HepG2 (cell line): ENCODE measurements at regions not wholly inside any gene's neighbourhood (a gene's known extent, or its start where the extent isn't known, plus 50 kb on each side); places are given as distances from the start of the nearest gene placed in this dataset.

Source experiments
- ATAC-seq: fragments of 200-7000 bp; cut with Tn5 transposase; 3 replicates; pipeline ENCODE4 v1.9.1; 2020; ENCODE audit warnings: mild to moderate bottlenecking, moderate library complexity
- BruUV-seq: library from RNA; stranded (reverse); fragments of 400-500 nt; replicated peaks from 2 replicates; lab custom pipeline; 2021; lab: Mats Ljungman, UMichigan
- CTCF ChIA-PET: fragments of 300-600 bp; formaldehyde crosslinking; extraction: SDS; loops from one replicate; lab custom pipeline; 2021; ENCODE audit warnings: low total read pairs, inconsistent platforms, low intra/inter-chr PET ratio; lab: Yijun Ruan, JAX
- POLR2A ChIA-PET: fragments of 350-600 bp; sonication (Branson Sonifier 250); formaldehyde crosslinking; loops from one replicate; lab custom pipeline; 2020; ENCODE audit warnings: antibody characterized with exemption, inconsistent platforms; lab: Yijun Ruan, JAX
- DNase-seq: peaks from one replicate; pipeline ENCODE4 v3.0.0-alpha.2; 2015; ENCODE audit warnings: low spot score
- FAIRE-seq: peaks from 3 replicates; lab custom pipeline; 2011; peaks lifted over from hg19 to GRCh38; lab: Jason Lieb, UNC
- H2AFZ ChIP-seq: one replicate; pipeline ENCODE4 v1.6.1; 2011; ENCODE audit warnings: low read length, inconsistent platforms
- H3K27ac ChIP-seq: fragments of 300-600 bp; 3 replicates; pipeline ENCODE4 v1.8.0; 2011; ENCODE audit warnings: mixed run types, mild to moderate bottlenecking, mixed read lengths, low read length, inconsistent platforms; ENCODE audit not compliant: insufficient read depth; ENCODE audit errors: extremely low read length
- H3K27me3 ChIP-seq, 2 experiments: fragments of 200-600 bp in 1 of 2; 2 replicates in 1 of 2; 3 replicates in 1 of 2; pipeline versions ENCODE4 v1.6.0 to v1.8.0; 2011; ENCODE audit warnings: low read length in 2 of 2, mild to moderate bottlenecking in 2 of 2, moderate library complexity in 2 of 2, inconsistent platforms in 1 of 2; ENCODE audit not compliant: insufficient read depth in 2 of 2, control insufficient read depth in 1 of 2
- H3K36me3 ChIP-seq, 2 experiments: fragments of 200-600 bp in 1 of 2; replicated peaks in 1 of 2; 2 replicates in 1 of 2; 3 replicates in 1 of 2; pipeline versions ENCODE4 v1.5.1 to v1.8.0; 2011; ENCODE audit warnings: low read length in 2 of 2, inconsistent platforms in 1 of 2; ENCODE audit not compliant: insufficient read depth in 2 of 2, control insufficient read depth in 1 of 2
- H3K4me1 ChIP-seq: 2 replicates; pipeline ENCODE4 v1.5.1; 2012; ENCODE audit warnings: low read length, inconsistent platforms; ENCODE audit not compliant: insufficient read depth
- H3K4me2 ChIP-seq: 2 replicates; pipeline ENCODE4 v1.6.0; 2011; ENCODE audit warnings: low read depth, low read length, inconsistent platforms
- H3K4me3 ChIP-seq, 3 experiments: fragments of 200-600 bp in 1 of 3; sonication (generic), shearing (Covaris generic) in 1 of 3; replicated peaks in 1 of 3; 2 replicates each; pipeline ENCODE4 v1.5.1; 2011 to 2016; ENCODE audit warnings: low read length in 3 of 3, inconsistent platforms in 2 of 3, low read depth in 2 of 3, mild to moderate bottlenecking in 2 of 3, control low read depth in 1 of 3, mixed read lengths in 1 of 3; ENCODE audit not compliant: insufficient read depth in 1 of 3
- H3K79me2 ChIP-seq: one replicate; pipeline ENCODE4 v1.6.1; 2011; ENCODE audit warnings: low read length, inconsistent platforms; ENCODE audit not compliant: insufficient read depth
- H3K9ac ChIP-seq: 2 replicates; pipeline ENCODE4 v1.6.0; 2011; ENCODE audit warnings: mild to moderate bottlenecking, low read depth, low read length, inconsistent platforms; ENCODE audit not compliant: insufficient read depth
- H3K9me3 ChIP-seq: 2 replicates; pipeline ENCODE4 v1.5.1; 2012; ENCODE audit warnings: mild to moderate bottlenecking, low read length
- H4K20me1 ChIP-seq: 2 replicates; pipeline ENCODE4 v1.6.0; 2011; ENCODE audit warnings: inconsistent platforms, mild to moderate bottlenecking, low read length, moderate library complexity; ENCODE audit not compliant: insufficient read depth
- GPN1 ChIP-seq: sonication (generic); formaldehyde crosslinking; IDR thresholded peaks from 2 replicates; pipeline ENCODE4 v1.5.1; 2020; ENCODE audit warnings: missing genetic modification reagents, borderline replicate concordance
- ZNF3 ChIP-seq: IDR thresholded peaks from 2 replicates; pipeline ENCODE4 v1.7.0; 2017; ENCODE audit warnings: inconsistent platforms
- whole genome bisulfite sequencing: methylation state at CpG from one replicate; pipeline ENCODE4 v1.1.6; 2017; ENCODE audit warnings: low lambda C conversion rate; 5-methylcytosine and 5-hydroxymethylcytosine counted together
- in situ Hi-C: cut with HindIII; loops from 2 replicates; pipeline ENCODE4 v1.10.0; 2017; ENCODE audit warnings: low pct_unique_long_range_greater_than_20kb; ENCODE audit not compliant: extremely low pct_ligation_motif_present
- intact Hi-C: fragments of 100-400 bp; cut with micrococcal nuclease; formaldehyde crosslinking; loops from one replicate; pipeline ENCODE4 v1.10.0; 2022; ENCODE audit not compliant: unreplicated experiment
- TF ChIP-seq, protein P1 (sequence below): sonication (generic); formaldehyde crosslinking; conservative IDR thresholded peaks from 2 replicates; pipeline ENCODE4 v1.8.1; 2023; ENCODE audit warnings: missing genetic modification reagents
- TF ChIP-seq, protein P2 (sequence below): sonication (generic); formaldehyde crosslinking; IDR thresholded peaks from 2 replicates; pipeline ENCODE4; 2020; ENCODE audit warnings: missing genetic modification reagents, mild to moderate bottlenecking, borderline replicate concordance

DNA sequence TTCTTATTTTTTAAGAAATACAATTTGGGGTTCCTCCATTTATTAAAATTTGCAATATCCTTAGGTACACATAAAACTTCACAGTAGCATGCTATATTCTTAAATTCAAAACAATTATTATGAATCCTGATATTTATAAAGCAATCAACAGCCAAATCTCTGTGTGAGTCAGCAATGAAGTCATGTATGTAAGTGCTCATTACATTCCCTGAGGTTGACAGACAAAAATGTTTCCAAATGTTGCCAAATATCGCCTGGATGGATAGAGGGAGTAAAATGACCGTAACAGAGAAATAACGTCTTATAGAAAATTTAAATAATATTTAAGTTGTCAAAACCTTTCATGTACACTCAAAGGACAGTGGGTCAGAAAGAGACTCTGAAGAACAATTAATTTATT lies 220.0 kb downstream of the PCDH18 start:
- Histone ChIP-seq H3K9ac (no peak overlapping the region), H3K79me2 (no peaks in the 10 kb centered on the region), H3K36me3 (no peaks in the 10 kb centered on the region), H4K20me1 (no peaks in the 10 kb centered on the region), H3K4me3 (no peak overlapping the region), H3K27me3 (no peaks in the 10 kb centered on the region), H3K27ac (no peak overlapping the region), H3K9me3 (no peaks in the 10 kb centered on the region), H3K4me2 (no peak overlapping the region), H2AFZ (no peak overlapping the region), H3K4me1 (no peaks in the 10 kb centered on the region)
- ChIA-PET POLR2A (no interaction called here), CTCF (no interaction called here)
- no peak for DNase-seq
- FAIRE-seq: no peak
- ATAC-seq: no peak
- BruUV-seq: no TSS peak
- intact Hi-C loops: no loop called here
- in situ Hi-C loops: no loop called here
- TF ChIP-seq, protein P1, sequence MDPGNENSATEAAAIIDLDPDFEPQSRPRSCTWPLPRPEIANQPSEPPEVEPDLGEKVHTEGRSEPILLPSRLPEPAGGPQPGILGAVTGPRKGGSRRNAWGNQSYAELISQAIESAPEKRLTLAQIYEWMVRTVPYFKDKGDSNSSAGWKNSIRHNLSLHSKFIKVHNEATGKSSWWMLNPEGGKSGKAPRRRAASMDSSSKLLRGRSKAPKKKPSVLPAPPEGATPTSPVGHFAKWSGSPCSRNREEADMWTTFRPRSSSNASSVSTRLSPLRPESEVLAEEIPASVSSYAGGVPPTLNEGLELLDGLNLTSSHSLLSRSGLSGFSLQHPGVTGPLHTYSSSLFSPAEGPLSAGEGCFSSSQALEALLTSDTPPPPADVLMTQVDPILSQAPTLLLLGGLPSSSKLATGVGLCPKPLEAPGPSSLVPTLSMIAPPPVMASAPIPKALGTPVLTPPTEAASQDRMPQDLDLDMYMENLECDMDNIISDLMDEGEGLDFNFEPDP (CRISPR knock-in tag): no peak
- TF ChIP-seq, protein P2, sequence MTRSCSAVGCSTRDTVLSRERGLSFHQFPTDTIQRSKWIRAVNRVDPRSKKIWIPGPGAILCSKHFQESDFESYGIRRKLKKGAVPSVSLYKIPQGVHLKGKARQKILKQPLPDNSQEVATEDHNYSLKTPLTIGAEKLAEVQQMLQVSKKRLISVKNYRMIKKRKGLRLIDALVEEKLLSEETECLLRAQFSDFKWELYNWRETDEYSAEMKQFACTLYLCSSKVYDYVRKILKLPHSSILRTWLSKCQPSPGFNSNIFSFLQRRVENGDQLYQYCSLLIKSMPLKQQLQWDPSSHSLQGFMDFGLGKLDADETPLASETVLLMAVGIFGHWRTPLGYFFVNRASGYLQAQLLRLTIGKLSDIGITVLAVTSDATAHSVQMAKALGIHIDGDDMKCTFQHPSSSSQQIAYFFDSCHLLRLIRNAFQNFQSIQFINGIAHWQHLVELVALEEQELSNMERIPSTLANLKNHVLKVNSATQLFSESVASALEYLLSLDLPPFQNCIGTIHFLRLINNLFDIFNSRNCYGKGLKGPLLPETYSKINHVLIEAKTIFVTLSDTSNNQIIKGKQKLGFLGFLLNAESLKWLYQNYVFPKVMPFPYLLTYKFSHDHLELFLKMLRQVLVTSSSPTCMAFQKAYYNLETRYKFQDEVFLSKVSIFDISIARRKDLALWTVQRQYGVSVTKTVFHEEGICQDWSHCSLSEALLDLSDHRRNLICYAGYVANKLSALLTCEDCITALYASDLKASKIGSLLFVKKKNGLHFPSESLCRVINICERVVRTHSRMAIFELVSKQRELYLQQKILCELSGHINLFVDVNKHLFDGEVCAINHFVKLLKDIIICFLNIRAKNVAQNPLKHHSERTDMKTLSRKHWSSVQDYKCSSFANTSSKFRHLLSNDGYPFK (CRISPR knock-in tag): no peak
- TF ChIP-seq GPN1 (CRISPR knock-in tag) (no peak), ZNF3 (CRISPR knock-in tag) (no peak)
- 2% methylated on average over 3 of the region's 3 CpGs for WGBS
